Effector memory CD8-positive, alpha-beta T cell (primary cell): ENCODE measurements at regions not wholly inside any gene's neighbourhood (a gene's known extent, or its start where the extent isn't known, plus 50 kb on each side); places are given as distances from the start of the nearest gene placed in this dataset.
A peak's percentile ranks its signal among the peaks of the same experiment; 100 is the strongest.
"Not testable (repeated sequence)": the region's sequence is repeated elsewhere in the genome, so short reads cannot be mapped to it uniquely, and the experiment has no call there.

Experiments used
- ATAC-seq: fragments of 150-1000 bp; cut with Tn5 transposase; replicated peaks from 2 replicates; pipeline ENCODE4 v1.10.0; 2021; ENCODE audit warnings: mild to moderate bottlenecking, moderate library complexity
- DNase-seq, 3 experiments: peaks; one replicate each; pipeline ENCODE4 v3.0.0; 2021
- H3K27ac Mint-ChIP-seq, 2 donors: one replicate each; pipeline ENCODE4 v1.8.0; 2022; ENCODE audit warnings: mild to moderate bottlenecking in 2 of 2, mixed read lengths in 2 of 2, moderate library complexity in 2 of 2
- H3K27me3 Mint-ChIP-seq, 2 donors: one replicate each; pipeline ENCODE4 v1.8.0; 2022; ENCODE audit warnings: mixed read lengths in 2 of 2
- H3K36me3 Mint-ChIP-seq: one replicate; pipeline ENCODE4 v1.8.0; 2022; ENCODE audit warnings: mild to moderate bottlenecking, moderate library complexity, mixed read lengths; ENCODE audit not compliant: insufficient read depth
- H3K4me1 Mint-ChIP-seq, 2 donors: one replicate each; pipeline ENCODE4 v1.8.0; 2022; ENCODE audit warnings: low read depth in 2 of 2, mixed read lengths in 2 of 2
- H3K4me3 Mint-ChIP-seq, 2 donors: one replicate each; pipeline ENCODE4 v1.8.0; 2022; ENCODE audit warnings: mild to moderate bottlenecking in 2 of 2, mixed read lengths in 2 of 2, moderate library complexity in 2 of 2
- H3K9me3 Mint-ChIP-seq, 2 donors: one replicate each; pipeline ENCODE4 v1.8.0; 2022; ENCODE audit warnings: mixed read lengths in 2 of 2

DNA sequence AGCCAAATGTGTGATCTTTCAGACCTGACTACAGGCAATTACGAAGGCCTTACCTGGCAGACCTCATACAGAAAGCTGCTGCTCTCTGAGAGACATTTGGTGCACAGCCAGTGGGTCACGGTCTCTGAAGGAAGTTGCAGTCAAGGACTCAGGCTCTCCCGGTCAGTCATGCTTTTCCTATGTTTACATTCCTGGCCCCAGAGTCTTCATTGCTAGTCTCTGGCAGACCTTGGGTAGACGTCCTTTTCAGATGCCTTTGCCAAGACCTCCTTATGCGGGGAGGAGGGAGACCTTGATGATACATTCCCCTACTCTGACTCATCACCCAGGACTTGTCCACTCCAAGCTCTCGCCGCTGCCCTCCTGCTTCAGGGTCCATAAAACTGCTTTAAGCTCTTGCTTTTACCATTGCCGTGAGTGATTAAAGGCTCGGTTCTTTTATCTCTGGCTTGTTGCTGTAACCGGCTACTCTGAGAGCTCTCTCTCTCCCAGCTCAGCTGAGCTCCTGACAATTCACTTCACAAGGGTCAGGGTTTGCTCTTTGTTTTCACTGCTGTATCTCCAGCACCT, 62.0 kb upstream of the SLC35F5 start:
- Mint-ChIP-seq H3K9me3 (no peaks in the 10 kb centered on the region), H3K27me3 (peaks cover 0 to 8% of the 10 kb centered on the region in 2 donors), H3K4me1 (no peaks in the 10 kb centered on the region), H3K4me3 (no peak overlapping the region), H3K27ac (peak overlapping the region in 1 of 2 donors; percentile 1), H3K36me3 (no peaks in the 10 kb centered on the region)
- ATAC-seq (no peak), DNase-seq (no peak)

DNA sequence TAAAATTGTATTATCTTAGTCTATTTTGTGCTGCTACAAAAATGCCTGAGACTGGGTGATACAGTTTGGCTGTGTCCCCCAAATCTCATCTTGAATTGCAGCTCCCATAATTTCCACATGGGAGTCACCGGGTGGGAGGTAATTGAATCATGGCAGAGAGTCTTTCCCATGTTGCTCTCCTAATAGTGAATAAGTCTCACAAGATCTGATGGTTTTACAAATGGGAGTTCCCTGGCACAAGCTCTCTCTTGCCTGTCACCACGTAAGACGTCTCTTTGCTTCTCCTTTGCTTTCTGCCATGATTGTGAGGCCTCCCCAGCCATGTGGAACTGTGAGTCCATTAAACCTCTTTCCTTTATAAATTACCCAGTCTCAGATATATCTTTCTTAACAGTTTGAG, 57.0 kb upstream of the SLC35F5 start:
- H3K36me3 Mint-ChIP-seq, DNase-seq, H3K9me3 Mint-ChIP-seq, H3K27ac Mint-ChIP-seq, H3K4me1 Mint-ChIP-seq, ATAC-seq, H3K27me3 Mint-ChIP-seq, H3K4me3 Mint-ChIP-seq: not testable (repeated sequence)

- DNase-seq (no peak), ATAC-seq (no peak)
- Mint-ChIP-seq H3K27me3 (no peaks in the 10 kb centered on the region), H3K4me1 (no peaks in the 10 kb centered on the region), H3K27ac (no peak overlapping the region), H3K4me3 (no peak overlapping the region), H3K36me3 (no peaks in the 10 kb centered on the region), H3K9me3 (no peaks in the 10 kb centered on the region)
These were observed 55.8 kb upstream of the SLC35F5 start for GRCh38 chr2:113812204-113812603.

GRCh38 chr2:113809076-113809736, 52.8 kb upstream of the SLC35F5 start:
- H3K27me3 Mint-ChIP-seq, result no peaks in the 10 kb centered on the region
- ATAC-seq (no peak), DNase-seq (no peak)
- H3K27ac Mint-ChIP-seq, result no peak overlapping the region
- no peaks in the 10 kb centered on the region for H3K9me3 Mint-ChIP-seq
- no peak overlapping the region for H3K4me3 Mint-ChIP-seq
- no peaks in the 10 kb centered on the region for H3K4me1 Mint-ChIP-seq
- H3K36me3 Mint-ChIP-seq, result no peaks in the 10 kb centered on the region

GRCh38 chr2:113807721-113808120, 51.3 kb upstream of the SLC35F5 start:
- Mint-ChIP-seq H3K27me3 (no peaks in the 10 kb centered on the region), H3K4me3 (no peak overlapping the region), H3K36me3 (no peaks in the 10 kb centered on the region), H3K9me3 (no peaks in the 10 kb centered on the region), H3K4me1 (no peaks in the 10 kb centered on the region), H3K27ac (no peak overlapping the region)
- ATAC-seq (no peak), DNase-seq (no peak)

DNA sequence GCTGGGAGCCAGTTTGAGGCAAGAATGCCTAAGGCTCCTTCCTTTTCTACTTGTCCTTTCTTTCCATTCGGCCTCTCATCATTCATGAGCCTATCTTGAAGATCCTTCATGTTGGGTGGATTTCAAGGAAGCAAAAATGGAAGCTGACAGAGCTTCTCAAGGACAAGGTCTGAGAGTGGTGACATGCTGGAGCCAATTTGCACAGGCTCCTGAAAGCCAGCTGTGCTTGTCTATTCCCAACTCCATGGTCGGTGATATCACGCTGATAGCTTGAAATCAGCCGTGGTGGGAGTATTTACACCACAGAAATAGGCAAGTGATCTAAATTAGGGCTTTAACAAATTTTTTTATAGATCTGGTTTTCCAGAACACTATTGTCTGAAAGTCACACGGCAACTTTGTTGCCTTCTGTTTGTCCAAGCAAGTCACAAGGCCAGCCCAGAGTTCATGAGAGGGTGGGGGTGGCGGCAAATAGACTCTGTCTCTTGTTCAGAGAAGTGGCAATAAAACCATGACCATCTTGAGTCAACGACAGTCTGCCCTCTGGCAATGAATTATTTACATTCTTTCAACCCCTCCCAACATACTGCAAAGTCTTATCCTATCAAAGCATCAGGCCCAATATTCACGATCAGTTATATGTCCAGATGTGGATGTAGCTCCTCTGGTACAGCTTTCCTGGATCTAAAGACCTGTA, 49.9 kb upstream of the SLC35F5 start:
- ATAC-seq, result no peak
- Mint-ChIP-seq H3K4me3 (no peak overlapping the region), H3K36me3 (no peaks in the 10 kb centered on the region), H3K4me1 (no peaks in the 10 kb centered on the region), H3K9me3 (no peaks in the 10 kb centered on the region), H3K27me3 (no peaks in the 10 kb centered on the region), H3K27ac (no peak overlapping the region)
- DNase-seq, result no peak
